ENCODE measurements at regions not wholly inside any gene's neighbourhood (a gene's known extent, or its start where the extent isn't known, plus 50 kb on each side); places are given as distances from the start of the nearest gene placed in this dataset.

DNA sequence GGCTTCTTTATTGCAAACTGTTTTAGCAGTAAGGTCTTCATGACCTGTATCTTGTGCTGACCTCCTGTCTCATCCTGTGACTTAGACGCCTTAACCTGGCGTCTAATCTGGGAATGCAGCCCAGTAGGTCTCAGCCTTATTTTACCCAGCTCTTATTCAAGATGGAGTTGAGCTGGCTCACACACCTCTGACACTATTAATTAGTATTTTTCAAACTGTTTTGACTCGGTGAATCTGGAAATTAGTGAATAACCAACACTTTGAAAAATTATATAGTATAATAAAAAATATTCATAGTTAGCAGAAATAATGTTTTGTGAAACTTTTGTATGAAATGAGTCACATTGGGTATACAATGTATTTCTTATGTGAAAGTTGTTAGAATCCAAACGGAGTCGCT, 189.4 kb downstream of the PDGFRA start:
- H2AFZ ChIP-seq = no peak overlapping the region
- H3K36me3 ChIP-seq (ENCODE audit: low read depth) = no peaks in the 10 kb centered on the region
- H3F3A ChIP-seq (ENCODE audit: insufficient read depth) = peaks cover 13% of the 10 kb centered on the region; the same call in 1 of the 2 replicates
- no peak for DNase-seq
- H3K9me2 ChIP-seq (ENCODE audit: insufficient read depth) = no peaks in the 10 kb centered on the region
- no peak overlapping the region for H3K4me2 ChIP-seq (ENCODE audit: unreplicated experiment)
- no peak overlapping the region for H3K27ac ChIP-seq
- in situ Hi-C loops (cut with MboI) = no loop called here
- no peak overlapping the region for H3K4me3 ChIP-seq
- no peaks in the 10 kb centered on the region for H3K9me3 ChIP-seq (ENCODE audit: low read depth)
- 75 to 79% methylated on average over 5 of the region's 5 CpGs for WGBS, 2 experiments (ENCODE audit: low coverage in 1 of 2, low lambda C conversion rate in 2 of 2, missing lambda C conversion rate in 2 of 2)
- no peaks in the 10 kb centered on the region for H4K20me1 ChIP-seq (ENCODE audit: insufficient read depth)
- H3K9ac ChIP-seq = no peak overlapping the region
- no peaks in the 10 kb centered on the region for H3K79me2 ChIP-seq (ENCODE audit: insufficient read depth)
- peaks cover 12% of the 10 kb centered on the region for H3K4me1 ChIP-seq (ENCODE audit: insufficient read depth)
- no peaks in the 10 kb centered on the region for H3K27me3 ChIP-seq (replicated peaks; ENCODE audit: insufficient read depth)
- TF ChIP-seq EZH2phosphoT487 (IDR thresholded peaks at IDR 0.05; ENCODE audit: insufficient read depth, low read depth) (no peak), EZH2 (IDR thresholded peaks at IDR 0.05; ENCODE audit: insufficient read depth, poor library complexity, severe bottlenecking) (no peak)

DNA sequence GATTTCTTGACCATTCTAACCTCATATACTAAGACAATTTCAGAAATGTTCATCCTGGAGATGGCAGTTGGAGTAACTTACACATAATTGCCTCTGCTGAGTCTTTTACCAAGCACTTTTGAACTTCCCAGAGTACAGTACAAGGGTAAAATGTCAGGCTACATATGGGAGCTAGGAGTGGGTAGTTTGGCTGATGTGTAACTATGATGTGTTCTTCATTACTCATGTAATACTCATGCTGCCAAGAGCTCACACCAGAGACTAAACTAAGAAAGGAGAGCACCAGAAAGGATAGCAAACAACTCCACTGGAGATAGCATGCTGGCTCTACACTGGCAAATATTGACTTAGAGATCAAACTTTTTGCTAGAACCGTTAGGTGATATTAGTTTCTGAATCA, 194.0 kb downstream of the PDGFRA start:
- WGBS, 2 experiments (ENCODE audit: low coverage in 1 of 2, low lambda C conversion rate in 2 of 2, missing lambda C conversion rate in 2 of 2) = 23% methylated on average over 1 of the region's 1 CpG
- Histone ChIP-seq H3K9me3 (ENCODE audit: low read depth) (no peaks in the 10 kb centered on the region), H2AFZ (no peak overlapping the region), H3K4me1 (ENCODE audit: insufficient read depth) (peaks cover 13% of the 10 kb centered on the region), H4K20me1 (ENCODE audit: insufficient read depth) (no peaks in the 10 kb centered on the region), H3K36me3 (ENCODE audit: low read depth) (no peaks in the 10 kb centered on the region), H3K9ac (no peak overlapping the region), H3K9me2 (ENCODE audit: insufficient read depth) (no peaks in the 10 kb centered on the region), H3K27me3 (replicated peaks; ENCODE audit: insufficient read depth) (no peaks in the 10 kb centered on the region), H3F3A (ENCODE audit: insufficient read depth) (peaks cover 15% of the 10 kb centered on the region; the same call in 1 of the 2 replicates), H3K27ac (peak overlapping the region; percentile 24), H3K4me2 (ENCODE audit: unreplicated experiment) (peak overlapping the region; percentile 29), H3K79me2 (ENCODE audit: insufficient read depth) (no peaks in the 10 kb centered on the region), H3K4me3 (no peak overlapping the region)
- in situ Hi-C loops (cut with MboI) = no loop called here
- DNase-seq = peak; percentile 90
- TF ChIP-seq EZH2phosphoT487 (IDR thresholded peaks at IDR 0.05; ENCODE audit: insufficient read depth, low read depth) = no peak
- TF ChIP-seq EZH2 (IDR thresholded peaks at IDR 0.05; ENCODE audit: insufficient read depth, poor library complexity, severe bottlenecking) = no peak

DNA sequence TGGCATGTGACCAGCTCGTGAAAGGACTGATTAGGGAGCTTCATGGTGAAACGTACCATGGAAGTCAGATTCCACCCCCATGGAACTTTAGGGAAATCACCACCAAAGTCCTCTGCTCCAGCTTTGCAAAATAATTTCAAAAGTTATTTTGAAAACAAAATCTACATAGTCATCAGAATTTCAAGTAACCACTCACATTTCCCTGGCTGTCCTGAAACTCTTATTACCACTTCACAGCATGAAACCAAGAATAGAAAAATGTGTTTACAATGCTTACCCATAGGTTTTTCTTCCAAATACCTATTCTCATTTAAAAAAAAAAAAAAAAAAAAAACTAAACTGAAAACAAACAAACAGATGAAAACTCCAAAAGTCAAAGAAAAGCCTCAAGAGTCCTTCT, 198.7 kb downstream of the PDGFRA start:
- Histone ChIP-seq H3K4me1 (ENCODE audit: insufficient read depth) (peaks cover 8% of the 10 kb centered on the region), H4K20me1 (ENCODE audit: insufficient read depth) (no peaks in the 10 kb centered on the region), H3K9me2 (ENCODE audit: insufficient read depth) (no peaks in the 10 kb centered on the region), H3F3A (ENCODE audit: insufficient read depth) (peaks cover 11% of the 10 kb centered on the region), H3K9me3 (ENCODE audit: low read depth) (no peaks in the 10 kb centered on the region), H3K36me3 (ENCODE audit: low read depth) (no peaks in the 10 kb centered on the region), H3K9ac (no peak overlapping the region), H3K79me2 (ENCODE audit: insufficient read depth) (no peaks in the 10 kb centered on the region), H3K4me3 (no peak overlapping the region), H2AFZ (no peak overlapping the region), H3K4me2 (ENCODE audit: unreplicated experiment) (no peak overlapping the region), H3K27me3 (replicated peaks; ENCODE audit: insufficient read depth) (no peaks in the 10 kb centered on the region), H3K27ac (no peak overlapping the region)
- no peak for DNase-seq
- in situ Hi-C loops (cut with MboI) = no loop called here
- no peak for TF ChIP-seq EZH2phosphoT487 (IDR thresholded peaks at IDR 0.05; ENCODE audit: insufficient read depth, low read depth)
- no peak for TF ChIP-seq EZH2 (IDR thresholded peaks at IDR 0.05; ENCODE audit: insufficient read depth, poor library complexity, severe bottlenecking)
- WGBS, 2 experiments (ENCODE audit: low coverage in 1 of 2, low lambda C conversion rate in 2 of 2, missing lambda C conversion rate in 2 of 2) = 76 to 85% methylated on average over 2 of the region's 2 CpGs

DNA sequence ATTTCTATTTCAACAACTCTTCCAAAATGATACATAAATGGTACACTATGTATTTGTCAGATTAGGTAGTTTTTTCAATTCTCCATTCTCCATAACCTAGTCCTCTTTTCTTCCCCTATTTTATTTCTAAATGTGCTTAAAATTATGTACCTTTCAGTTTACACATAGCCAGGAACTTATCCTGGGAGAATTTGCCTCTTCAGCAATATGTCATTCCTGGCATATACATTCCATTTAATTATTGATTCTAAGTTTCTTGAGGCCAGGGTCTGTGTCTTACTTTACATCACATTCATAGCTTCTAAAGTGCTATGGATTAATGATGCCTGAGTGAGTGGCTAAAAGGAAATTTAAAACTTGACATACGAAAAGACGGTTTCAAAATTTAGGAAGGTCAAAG, 199.8 kb downstream of the PDGFRA start:
- WGBS, 2 experiments (ENCODE audit: low coverage in 1 of 2, low lambda C conversion rate in 2 of 2, missing lambda C conversion rate in 2 of 2) = 86 to 88% methylated on average over 2 of the region's 2 CpGs
- TF ChIP-seq EZH2 (IDR thresholded peaks at IDR 0.05; ENCODE audit: insufficient read depth, poor library complexity, severe bottlenecking) (no peak), EZH2phosphoT487 (IDR thresholded peaks at IDR 0.05; ENCODE audit: insufficient read depth, low read depth) (no peak)

GRCh38 chr4:54433686-54434085, 204.6 kb downstream of the PDGFRA start:
- DNase-seq = peak; percentile 46
- Histone ChIP-seq H2AFZ (no peak overlapping the region), H3K27me3 (replicated peaks; ENCODE audit: insufficient read depth) (no peaks in the 10 kb centered on the region), H3K79me2 (ENCODE audit: insufficient read depth) (no peaks in the 10 kb centered on the region), H3K4me1 (ENCODE audit: insufficient read depth) (no peaks in the 10 kb centered on the region), H4K20me1 (ENCODE audit: insufficient read depth) (no peaks in the 10 kb centered on the region), H3K9ac (no peak overlapping the region), H3K9me2 (ENCODE audit: insufficient read depth) (no peaks in the 10 kb centered on the region), H3K4me2 (ENCODE audit: unreplicated experiment) (no peak overlapping the region), H3K36me3 (ENCODE audit: low read depth) (no peaks in the 10 kb centered on the region), H3K9me3 (ENCODE audit: low read depth) (no peaks in the 10 kb centered on the region), H3K27ac (no peak overlapping the region), H3F3A (ENCODE audit: insufficient read depth) (peaks cover 4% of the 10 kb centered on the region; the same call in 1 of the 2 replicates), H3K4me3 (no peak overlapping the region)
- 40 to 49% methylated on average over 3 of the region's 3 CpGs for WGBS, 2 experiments (ENCODE audit: low coverage in 1 of 2, low lambda C conversion rate in 2 of 2, missing lambda C conversion rate in 2 of 2)
- in situ Hi-C loops (cut with MboI) = no loop called here
- TF ChIP-seq EZH2phosphoT487 (IDR thresholded peaks at IDR 0.05; ENCODE audit: insufficient read depth, low read depth) = no peak
- no peak for TF ChIP-seq EZH2 (IDR thresholded peaks at IDR 0.05; ENCODE audit: insufficient read depth, poor library complexity, severe bottlenecking)

More for the DNA sequence above, 199.8 kb downstream of the PDGFRA start:
- no peak overlapping the region for H2AFZ ChIP-seq
- H3K9ac ChIP-seq = no peak overlapping the region
- no peak overlapping the region for H3K4me3 ChIP-seq
- H3K4me1 ChIP-seq (ENCODE audit: insufficient read depth) = no peaks in the 10 kb centered on the region
- H3K27ac ChIP-seq = no peak overlapping the region
- no peaks in the 10 kb centered on the region for H3K9me3 ChIP-seq (ENCODE audit: low read depth)
- DNase-seq = no peak
- H3K9me2 ChIP-seq (ENCODE audit: insufficient read depth) = no peaks in the 10 kb centered on the region
- H3F3A ChIP-seq (ENCODE audit: insufficient read depth) = peaks cover 4% of the 10 kb centered on the region; the same call in 1 of the 2 replicates
- no peak overlapping the region for H3K4me2 ChIP-seq (ENCODE audit: unreplicated experiment)
- H3K79me2 ChIP-seq (ENCODE audit: insufficient read depth) = no peaks in the 10 kb centered on the region
- in situ Hi-C loops (cut with MboI) = no loop called here
- H3K27me3 ChIP-seq (replicated peaks; ENCODE audit: insufficient read depth) = no peaks in the 10 kb centered on the region
- no peaks in the 10 kb centered on the region for H4K20me1 ChIP-seq (ENCODE audit: insufficient read depth)
- H3K36me3 ChIP-seq (ENCODE audit: low read depth) = no peaks in the 10 kb centered on the region
